ENCODE measurements at regions not wholly inside any gene's neighbourhood (a gene's known extent, or its start where the extent isn't known, plus 50 kb on each side); places are given as distances from the start of the nearest gene placed in this dataset.

DNA sequence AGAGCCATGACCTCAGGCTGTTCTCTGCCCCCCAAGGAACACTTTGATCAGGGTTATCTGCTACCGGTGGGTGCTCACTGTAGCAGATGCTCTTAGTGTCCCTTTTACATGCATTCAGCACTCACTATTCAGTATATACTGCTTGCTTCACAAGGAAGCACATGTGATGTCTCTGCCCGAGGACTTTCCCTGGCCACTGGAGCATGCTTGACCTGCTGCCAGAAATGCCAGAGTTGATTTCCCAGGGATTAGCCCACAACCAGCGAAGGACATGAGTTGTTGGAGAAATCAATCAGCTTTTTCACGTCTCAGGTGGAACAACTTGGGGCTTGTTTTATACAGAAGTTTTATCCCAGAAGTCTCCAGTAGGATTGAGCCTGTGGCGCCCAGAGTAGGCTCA lies 51.2 kb upstream of the RPS6KA3 start:
- TF ChIP-seq, protein P1, sequence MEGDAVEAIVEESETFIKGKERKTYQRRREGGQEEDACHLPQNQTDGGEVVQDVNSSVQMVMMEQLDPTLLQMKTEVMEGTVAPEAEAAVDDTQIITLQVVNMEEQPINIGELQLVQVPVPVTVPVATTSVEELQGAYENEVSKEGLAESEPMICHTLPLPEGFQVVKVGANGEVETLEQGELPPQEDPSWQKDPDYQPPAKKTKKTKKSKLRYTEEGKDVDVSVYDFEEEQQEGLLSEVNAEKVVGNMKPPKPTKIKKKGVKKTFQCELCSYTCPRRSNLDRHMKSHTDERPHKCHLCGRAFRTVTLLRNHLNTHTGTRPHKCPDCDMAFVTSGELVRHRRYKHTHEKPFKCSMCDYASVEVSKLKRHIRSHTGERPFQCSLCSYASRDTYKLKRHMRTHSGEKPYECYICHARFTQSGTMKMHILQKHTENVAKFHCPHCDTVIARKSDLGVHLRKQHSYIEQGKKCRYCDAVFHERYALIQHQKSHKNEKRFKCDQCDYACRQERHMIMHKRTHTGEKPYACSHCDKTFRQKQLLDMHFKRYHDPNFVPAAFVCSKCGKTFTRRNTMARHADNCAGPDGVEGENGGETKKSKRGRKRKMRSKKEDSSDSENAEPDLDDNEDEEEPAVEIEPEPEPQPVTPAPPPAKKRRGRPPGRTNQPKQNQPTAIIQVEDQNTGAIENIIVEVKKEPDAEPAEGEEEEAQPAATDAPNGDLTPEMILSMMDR (conservative IDR thresholded peaks at IDR 0.05), result no peak
- no peak for TF ChIP-seq ZFX (IDR thresholded peaks at IDR 0.05)
